ENCODE measurements at regions not wholly inside any gene's neighbourhood (a gene's known extent, or its start where the extent isn't known, plus 50 kb on each side); places are given as distances from the start of the nearest gene placed in this dataset.
"Not testable (repeated sequence)": the region's sequence is repeated elsewhere in the genome, so short reads cannot be mapped to it uniquely, and the experiment has no call there.

GRCh38 chr2:21908712-21909380 is 785.1 kb downstream of the TDRD15 start:
- not testable (repeated sequence) for DNase-seq

DNA sequence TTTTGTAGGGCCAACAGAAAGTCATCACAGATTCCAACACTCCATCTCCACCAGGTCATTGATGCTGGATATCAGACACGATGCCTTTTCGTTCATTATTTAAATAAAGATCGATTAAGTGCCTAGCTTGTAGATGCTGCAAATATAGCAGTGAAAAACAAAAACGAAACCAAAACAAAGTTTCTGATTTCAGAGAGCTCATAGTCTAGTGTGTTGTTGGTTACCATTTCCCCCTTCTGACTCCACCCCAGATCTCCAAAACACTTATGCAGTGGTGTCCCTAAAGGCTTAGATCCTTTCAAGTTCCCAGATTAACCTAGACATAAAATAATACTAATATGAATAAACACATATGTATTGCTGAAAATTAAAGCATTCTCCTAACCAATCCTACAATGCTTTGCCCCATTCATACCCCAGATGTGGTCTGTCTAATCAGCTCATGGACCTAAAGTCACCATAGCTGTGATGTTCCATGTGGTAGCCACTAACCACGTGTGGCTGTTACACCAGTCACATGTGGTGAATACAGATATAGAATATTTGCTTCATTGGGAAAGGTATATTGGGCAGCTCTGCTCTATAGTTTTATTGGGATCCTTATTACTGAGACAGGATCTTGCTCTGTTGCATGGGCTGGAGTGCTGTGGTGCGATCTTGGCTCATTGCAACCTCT is 787.2 kb downstream of the TDRD15 start:
- DNase-seq: no peak

DNA sequence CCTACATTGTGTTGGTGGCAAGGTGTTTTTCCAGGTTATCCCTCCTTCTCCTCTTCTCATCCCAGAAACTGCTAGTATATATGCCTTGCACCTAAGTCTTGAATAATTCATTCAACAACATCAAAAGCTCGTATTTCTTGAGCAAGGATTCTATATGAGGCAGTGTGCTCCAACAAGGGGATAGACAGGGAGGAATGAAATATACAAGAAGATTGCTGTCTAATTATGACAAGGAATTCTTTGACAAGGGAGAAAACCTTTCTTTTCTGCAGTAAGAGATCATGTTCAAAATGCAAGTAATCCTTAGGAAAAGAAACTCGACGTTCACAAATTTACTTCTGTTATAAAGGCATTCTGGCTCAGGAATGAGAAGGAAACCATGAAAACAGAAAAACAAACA is 788.6 kb downstream of the TDRD15 start:
- DNase-seq: no peak

GRCh38 chr2:21915201-21915600 is 791.4 kb downstream of the TDRD15 start:
- no peak for DNase-seq

GRCh38 chr2:21916934-21917522 is 793.3 kb downstream of the TDRD15 start:
- DNase-seq: no peak

GRCh38 chr2:21920721-21921120 is 797.0 kb downstream of the TDRD15 start:
- DNase-seq: no peak

- no peak for DNase-seq
These were observed 801.0 kb downstream of the TDRD15 start for GRCh38 chr2:21924640-21925285.

DNA sequence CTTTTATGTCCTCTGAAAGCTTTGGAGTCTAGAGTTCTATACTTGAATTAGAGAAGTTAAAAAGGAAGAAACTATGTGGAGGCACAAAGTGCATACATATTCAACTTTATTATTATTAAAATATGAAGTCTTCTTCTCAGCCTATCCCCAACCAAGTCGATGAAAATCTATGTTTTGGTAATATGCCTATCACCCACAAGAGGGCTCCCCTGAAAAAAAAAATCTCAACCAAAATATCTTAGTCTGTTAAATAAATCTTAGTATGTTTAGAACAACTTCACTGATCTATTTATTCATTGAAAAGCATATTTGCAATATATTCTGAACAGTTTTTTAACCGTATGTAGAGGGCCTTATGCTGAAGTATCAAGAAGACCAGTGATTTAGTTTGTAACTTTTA is 804.5 kb downstream of the TDRD15 start:
- no peak for DNase-seq

- DNase-seq: no peak
These were observed 806.5 kb downstream of the TDRD15 start for GRCh38 chr2:21930226-21930625.

GRCh38 chr2:21939967-21940366 is 816.2 kb downstream of the TDRD15 start:
- no peak for DNase-seq

DNA sequence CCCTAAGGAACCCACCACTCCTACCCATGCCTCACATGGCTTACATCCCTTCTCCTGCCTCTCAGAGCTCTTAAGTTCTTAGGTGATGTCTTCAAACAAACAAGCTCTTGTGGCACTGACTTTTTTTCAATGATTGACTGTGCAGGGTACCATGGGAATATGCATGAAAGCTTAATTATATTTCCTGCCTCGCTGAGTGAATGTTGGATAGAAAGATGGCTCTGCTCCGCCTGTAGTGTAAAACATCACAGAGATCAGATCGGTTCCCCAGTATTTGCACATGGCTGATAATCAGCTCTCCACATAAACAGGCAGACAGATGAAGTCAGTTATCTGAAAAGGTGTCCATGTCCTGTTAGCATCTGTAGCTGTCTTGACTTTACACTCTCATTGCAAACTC is 820.8 kb downstream of the TDRD15 start:
- DNase-seq: no peak

- no peak for DNase-seq
These were observed 821.9 kb downstream of the TDRD15 start for GRCh38 chr2:21945658-21946057.

DNA sequence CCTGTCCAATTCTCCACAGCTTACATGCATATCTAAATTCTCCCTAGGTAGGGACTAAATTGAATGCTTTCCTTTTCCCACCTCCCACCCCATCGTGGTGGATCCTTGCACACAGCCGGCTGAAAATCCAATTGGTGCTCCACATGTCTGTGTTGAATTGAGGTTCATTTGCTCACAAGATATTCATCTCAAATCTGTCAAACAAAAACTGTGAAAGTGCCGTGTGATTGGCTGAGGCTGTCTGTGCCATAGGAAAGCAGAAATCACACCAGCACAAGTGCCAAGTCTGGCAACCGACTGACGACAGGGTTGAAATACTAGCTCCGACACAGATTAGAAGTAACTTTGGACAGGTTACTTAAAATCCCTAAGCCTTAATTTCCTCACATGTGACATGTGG is 823.3 kb downstream of the TDRD15 start:
- DNase-seq: no peak

GRCh38 chr2:21966139-21966538 is 842.4 kb downstream of the TDRD15 start:
- no peak for DNase-seq

DNA sequence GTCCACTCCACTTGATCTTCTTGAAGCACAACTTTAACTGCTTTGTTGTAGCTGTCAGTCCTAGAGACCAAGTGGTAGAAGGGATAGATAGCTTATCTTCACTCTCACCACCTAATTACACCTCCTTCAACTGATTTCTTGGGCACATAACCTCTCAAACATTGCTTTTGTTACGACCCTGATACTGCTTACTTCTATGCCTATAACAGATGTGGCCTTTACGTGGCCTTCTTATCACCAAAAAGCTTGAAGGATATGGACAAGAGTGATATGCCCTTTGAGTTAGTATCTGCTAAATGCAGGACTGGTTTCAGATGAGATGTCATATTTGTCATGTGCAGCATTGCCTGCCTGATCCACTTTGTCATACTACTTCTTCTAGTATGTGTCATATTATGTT is 847.2 kb downstream of the TDRD15 start:
- DNase-seq: no peak

- DNase-seq: no peak
These were observed 848.8 kb downstream of the TDRD15 start for GRCh38 chr2:21972586-21972985.

GRCh38 chr2:21981127-21981526 is 857.4 kb downstream of the TDRD15 start:
- no peak for DNase-seq

DNA sequence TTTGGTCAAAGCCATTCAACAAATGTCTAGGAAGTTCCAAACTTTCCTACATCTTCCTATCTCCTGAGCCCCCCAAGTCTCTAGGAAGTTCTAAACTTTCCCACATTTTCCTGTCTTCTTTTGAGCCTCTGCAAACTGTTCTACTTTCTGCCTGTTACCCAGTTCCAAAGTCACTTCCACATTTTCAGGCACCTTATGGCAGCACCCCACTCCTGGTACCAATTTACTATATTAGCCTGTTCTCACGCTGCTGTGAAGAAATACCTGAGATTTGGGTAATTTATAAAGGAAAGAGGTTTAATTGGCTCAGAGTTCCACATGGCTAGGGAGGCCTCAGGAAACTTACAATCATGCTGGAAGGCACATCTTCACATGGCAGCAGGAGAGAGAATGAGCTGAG is 869.2 kb downstream of the TDRD15 start:
- DNase-seq: no peak

DNA sequence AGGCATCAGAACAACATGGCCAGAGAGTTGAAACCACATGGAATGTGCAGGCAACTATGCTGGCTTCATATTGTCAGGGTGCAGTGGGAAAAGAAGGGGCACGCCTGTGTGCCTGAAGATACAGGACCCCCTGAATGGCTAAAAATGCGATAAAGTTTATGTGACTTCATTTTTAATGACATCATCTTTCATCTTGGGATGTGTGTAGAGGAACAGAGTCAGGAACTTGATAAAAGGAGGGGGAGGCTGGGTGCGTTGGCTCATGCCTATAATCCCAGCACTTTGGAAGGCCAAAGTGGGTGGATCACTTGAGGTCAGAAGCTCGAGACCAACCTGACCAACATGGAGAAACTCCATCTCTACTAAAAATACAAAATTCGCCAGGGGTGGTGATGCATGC is 872.6 kb downstream of the TDRD15 start:
- no peak for DNase-seq

- DNase-seq: no peak
These were observed 875.8 kb downstream of the TDRD15 start for GRCh38 chr2:21999522-21999921.

DNA sequence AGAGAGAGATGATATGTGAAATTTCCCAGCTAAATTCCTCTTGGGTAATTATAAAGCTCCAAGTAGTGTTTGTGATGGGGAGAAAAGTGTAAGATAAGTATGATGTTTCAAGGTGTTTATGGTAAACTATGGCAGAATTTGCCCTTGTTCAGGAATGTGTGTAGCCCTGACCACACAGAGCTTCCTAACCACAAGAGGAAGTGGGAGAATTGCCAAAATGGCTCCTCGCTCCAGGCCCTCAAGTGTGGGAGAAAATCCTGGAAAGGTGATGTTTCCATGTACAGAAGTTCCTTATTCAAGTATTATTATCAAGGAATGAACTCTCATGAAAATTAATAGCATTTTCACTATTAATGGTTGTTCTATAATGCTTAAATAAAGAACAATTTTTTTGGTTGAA is 878.3 kb downstream of the TDRD15 start:
- no peak for DNase-seq

DNA sequence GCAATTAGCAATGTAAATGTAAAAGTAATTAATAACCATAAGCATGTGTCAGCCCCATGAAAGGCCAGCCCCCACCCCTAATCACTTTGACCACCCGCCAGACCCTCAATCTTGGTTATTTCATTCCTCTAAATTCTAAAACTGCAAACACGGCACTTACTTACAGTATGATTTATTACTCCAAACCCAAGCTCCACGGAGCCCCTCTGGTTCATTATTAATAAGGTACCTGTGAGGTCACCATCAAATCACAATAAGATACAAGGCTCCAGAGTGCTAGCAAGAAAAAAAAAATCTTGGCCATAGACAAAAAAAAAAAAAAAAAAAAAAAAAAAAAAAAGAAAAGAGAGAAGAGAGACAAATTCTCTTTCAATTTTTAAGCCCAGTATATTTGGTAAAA is 879.5 kb downstream of the TDRD15 start:
- no peak for DNase-seq

DNA sequence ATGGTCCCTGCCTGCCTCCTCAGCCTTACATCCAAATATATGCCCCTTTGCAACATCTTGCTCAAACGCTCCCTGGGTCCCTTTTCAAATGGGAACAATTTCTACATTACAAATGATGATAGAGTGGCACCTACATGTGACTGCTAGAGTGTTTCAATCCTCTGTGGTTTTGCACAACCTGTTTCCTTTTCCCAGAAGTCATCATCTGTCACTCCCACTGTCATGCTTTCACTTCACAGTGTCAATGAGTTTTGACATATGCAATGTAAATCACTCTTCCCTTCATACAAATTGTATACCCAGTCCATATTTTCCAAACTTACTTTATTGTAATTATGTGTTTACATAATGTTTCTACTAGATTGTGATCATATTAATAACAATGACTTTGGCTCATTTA is 887.3 kb downstream of the TDRD15 start:
- no peak for DNase-seq
